GM23338 (cell line): ENCODE measurements at regions not wholly inside any gene's neighbourhood (a gene's known extent, or its start where the extent isn't known, plus 50 kb on each side); places are given as distances from the start of the nearest gene placed in this dataset.

Source experiments
- CREB1 ChIP-seq: fragments of 250-450 bp; sonication (Bioruptor Pico); IDR thresholded peaks from 2 replicates; pipeline ENCODE4 v1.5.0; 2020; ENCODE audit warnings: low read depth, mild to moderate bottlenecking, moderate library complexity
- CTCF ChIP-seq, 2 experiments: fragments of 200-600 bp in 1 of 2; sonication (generic) in 1 of 2; conservative IDR thresholded peaks; 2 replicates each; pipeline versions ENCODE4 v1.5.1 to v1.6.1; 2016 to 2017; ENCODE audit warnings: antibody characterized with exemption in 2 of 2, low read depth in 2 of 2, mild to moderate bottlenecking in 2 of 2, moderate library complexity in 1 of 2
- EZH2 ChIP-seq: fragments of 200-600 bp; sonication (generic); IDR thresholded peaks from one replicate; pipeline ENCODE4 v1.8.0; 2017; ENCODE audit warnings: antibody characterized with exemption, mild to moderate bottlenecking, low read depth; ENCODE audit not compliant: unreplicated experiment
- EZH2phosphoT487 ChIP-seq: fragments of 200-600 bp; sonication (generic); IDR thresholded peaks from one replicate; pipeline ENCODE4 v1.8.1; 2018; ENCODE audit warnings: antibody characterized with exemption; ENCODE audit not compliant: unreplicated experiment
- JUNB ChIP-seq: IDR thresholded peaks from one replicate; pipeline ENCODE4 v1.6.1; 2016; ENCODE audit warnings: antibody characterized with exemption; ENCODE audit not compliant: unreplicated experiment
- POLR2AphosphoS5 ChIP-seq: IDR thresholded peaks from 2 replicates; pipeline ENCODE4 v1.6.1; 2016; ENCODE audit warnings: antibody characterized with exemption, low read depth
- STAT1 ChIP-seq: IDR thresholded peaks from one replicate; pipeline ENCODE4 v1.6.1; 2016; ENCODE audit warnings: antibody characterized with exemption; ENCODE audit not compliant: unreplicated experiment
- TF ChIP-seq, protein P1 (sequence below): IDR thresholded peaks from one replicate; pipeline ENCODE4 v1.6.1; 2018; ENCODE audit warnings: antibody characterized with exemption; ENCODE audit not compliant: unreplicated experiment

DNA sequence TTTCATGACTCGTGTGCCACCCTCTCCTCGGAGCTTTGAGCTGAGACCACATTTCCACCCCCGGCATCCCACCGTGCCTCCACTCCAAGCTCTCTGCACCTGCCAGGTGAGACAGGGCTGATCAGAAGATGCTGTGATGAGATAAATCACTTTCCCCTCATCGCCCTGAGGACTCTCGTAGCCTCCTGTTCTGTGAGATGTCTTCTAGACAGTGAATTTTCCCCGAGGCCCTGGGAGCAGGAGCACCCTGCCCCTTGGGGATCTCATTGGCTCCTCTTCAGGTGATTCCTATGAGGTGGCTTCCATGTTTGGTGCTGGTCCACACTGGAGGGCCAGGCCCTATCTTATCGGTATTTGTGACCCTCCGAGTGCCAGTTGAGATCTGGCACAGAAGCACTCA is 154.0 kb upstream of the TSHZ3 start:
- TF ChIP-seq CTCF (conservative IDR thresholded peaks at IDR 0.05; ENCODE audit: low read depth in 2 of 2): no peak
- TF ChIP-seq EZH2phosphoT487: no peak
- no peak for TF ChIP-seq CREB1
- no peak for TF ChIP-seq EZH2
- no peak for TF ChIP-seq POLR2AphosphoS5
- TF ChIP-seq JUNB: no peak
- no peak for TF ChIP-seq STAT1
- TF ChIP-seq, protein P1, sequence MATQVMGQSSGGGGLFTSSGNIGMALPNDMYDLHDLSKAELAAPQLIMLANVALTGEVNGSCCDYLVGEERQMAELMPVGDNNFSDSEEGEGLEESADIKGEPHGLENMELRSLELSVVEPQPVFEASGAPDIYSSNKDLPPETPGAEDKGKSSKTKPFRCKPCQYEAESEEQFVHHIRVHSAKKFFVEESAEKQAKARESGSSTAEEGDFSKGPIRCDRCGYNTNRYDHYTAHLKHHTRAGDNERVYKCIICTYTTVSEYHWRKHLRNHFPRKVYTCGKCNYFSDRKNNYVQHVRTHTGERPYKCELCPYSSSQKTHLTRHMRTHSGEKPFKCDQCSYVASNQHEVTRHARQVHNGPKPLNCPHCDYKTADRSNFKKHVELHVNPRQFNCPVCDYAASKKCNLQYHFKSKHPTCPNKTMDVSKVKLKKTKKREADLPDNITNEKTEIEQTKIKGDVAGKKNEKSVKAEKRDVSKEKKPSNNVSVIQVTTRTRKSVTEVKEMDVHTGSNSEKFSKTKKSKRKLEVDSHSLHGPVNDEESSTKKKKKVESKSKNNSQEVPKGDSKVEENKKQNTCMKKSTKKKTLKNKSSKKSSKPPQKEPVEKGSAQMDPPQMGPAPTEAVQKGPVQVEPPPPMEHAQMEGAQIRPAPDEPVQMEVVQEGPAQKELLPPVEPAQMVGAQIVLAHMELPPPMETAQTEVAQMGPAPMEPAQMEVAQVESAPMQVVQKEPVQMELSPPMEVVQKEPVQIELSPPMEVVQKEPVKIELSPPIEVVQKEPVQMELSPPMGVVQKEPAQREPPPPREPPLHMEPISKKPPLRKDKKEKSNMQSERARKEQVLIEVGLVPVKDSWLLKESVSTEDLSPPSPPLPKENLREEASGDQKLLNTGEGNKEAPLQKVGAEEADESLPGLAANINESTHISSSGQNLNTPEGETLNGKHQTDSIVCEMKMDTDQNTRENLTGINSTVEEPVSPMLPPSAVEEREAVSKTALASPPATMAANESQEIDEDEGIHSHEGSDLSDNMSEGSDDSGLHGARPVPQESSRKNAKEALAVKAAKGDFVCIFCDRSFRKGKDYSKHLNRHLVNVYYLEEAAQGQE: no peak
